ENCODE measurements at regions not wholly inside any gene's neighbourhood (a gene's known extent, or its start where the extent isn't known, plus 50 kb on each side); places are given as distances from the start of the nearest gene placed in this dataset.
"Not testable (repeated sequence)": the region's sequence is repeated elsewhere in the genome, so short reads cannot be mapped to it uniquely, and the experiment has no call there.

- not testable (repeated sequence) for H3K4me2 ChIP-seq; H3K9me2 ChIP-seq (ENCODE audit: insufficient read depth); H3F3A ChIP-seq (replicated peaks; ENCODE audit: low read depth); H3K4me3 ChIP-seq; H3K27ac ChIP-seq (ENCODE audit: low read depth); H3K27ac Mint-ChIP-seq; DNase-seq (ENCODE audit: low spot score); H3K79me2 ChIP-seq (replicated peaks; ENCODE audit: insufficient read depth); H4K20me1 ChIP-seq (replicated peaks; ENCODE audit: insufficient read depth); H3K36me3 Mint-ChIP-seq (ENCODE audit: low read depth); H2AFZ ChIP-seq; H3K9me3 Mint-ChIP-seq; H3K4me3 Mint-ChIP-seq; H3K4me1 Mint-ChIP-seq; H3K36me3 ChIP-seq (ENCODE audit: insufficient read depth); H3K27me3 ChIP-seq (ENCODE audit: insufficient read depth); ATAC-seq; H3K4me1 ChIP-seq (ENCODE audit: insufficient read depth); H3K27me3 Mint-ChIP-seq (ENCODE audit: insufficient read depth, low read depth, poor library complexity)
These were observed 308.8 kb upstream of the RND3 start for GRCh38 chr2:150796236-150796635.

- no peak for ATAC-seq
- H3K4me2 ChIP-seq: no peak overlapping the region
These were observed 305.4 kb upstream of the RND3 start for GRCh38 chr2:150792780-150793300.

More at GRCh38 chr2:150792780-150793300, 305.4 kb upstream of the RND3 start:
- H3K27ac ChIP-seq (ENCODE audit: low read depth): no peak overlapping the region
- peaks cover 2% of the 10 kb centered on the region for H3K27me3 Mint-ChIP-seq (ENCODE audit: insufficient read depth, low read depth, poor library complexity)
- no peaks in the 10 kb centered on the region for H3K9me2 ChIP-seq (ENCODE audit: insufficient read depth)
- H3K36me3 Mint-ChIP-seq (ENCODE audit: low read depth): peaks cover 3% of the 10 kb centered on the region; the same call in 1 of the 3 replicates
- H4K20me1 ChIP-seq (replicated peaks; ENCODE audit: insufficient read depth): no peaks in the 10 kb centered on the region
- H3K4me3 ChIP-seq: no peak overlapping the region
- H3K4me3 Mint-ChIP-seq: no peak overlapping the region
- H3K4me1 Mint-ChIP-seq: 0 out of 3 replicates have a peak, but pooled peaks cover 3% of the 10 kb centered on the region
- H2AFZ ChIP-seq: no peak overlapping the region; the same call in 1 of the 2 replicates
- H3K27me3 ChIP-seq (ENCODE audit: insufficient read depth): no peaks in the 10 kb centered on the region
- H3K27ac Mint-ChIP-seq: no peak overlapping the region
- H3K36me3 ChIP-seq (ENCODE audit: insufficient read depth): no peaks in the 10 kb centered on the region
- no peaks in the 10 kb centered on the region for H3K79me2 ChIP-seq (replicated peaks; ENCODE audit: insufficient read depth)
- DNase-seq (ENCODE audit: low spot score): no peak
- H3K4me1 ChIP-seq (ENCODE audit: insufficient read depth): no peaks in the 10 kb centered on the region
- TF ChIP-seq JUNB (IDR thresholded peaks at IDR 0.05; ENCODE audit: unreplicated experiment) (no peak), EZH2phosphoT487 (IDR thresholded peaks at IDR 0.05; ENCODE audit: unreplicated experiment) (no peak), REST (IDR thresholded peaks at IDR 0.05; ENCODE audit: unreplicated experiment) (no peak), NANOG (IDR thresholded peaks at IDR 0.05; ENCODE audit: borderline replicate concordance) (no peak)
- no peaks in the 10 kb centered on the region for H3F3A ChIP-seq (replicated peaks; ENCODE audit: low read depth)
- H3K9me3 Mint-ChIP-seq: peaks cover 3% of the 10 kb centered on the region; the same call in 1 of the 3 replicates

Measured in GM23338 (cell line).